Activated CD4-positive, alpha-beta memory T cell treated with anti-CD3 and anti-CD28 coated beads for 36 hours (primary cell): ENCODE measurements at regions not wholly inside any gene's neighbourhood (a gene's known extent, or its start where the extent isn't known, plus 50 kb on each side); places are given as distances from the start of the nearest gene placed in this dataset.

Source experiments
- CTCF ChIA-PET: fragments of 350-600 bp; sonication (Branson Sonifier 250); formaldehyde crosslinking; loops from one replicate; lab custom pipeline; 2021; ENCODE audit warnings: antibody characterized with exemption, inconsistent platforms; lab: Charles Lee
- POLR2A ChIA-PET: fragments of 350-600 bp; sonication (Branson Sonifier 250); formaldehyde crosslinking; loops from one replicate; lab custom pipeline; 2021; ENCODE audit warnings: antibody characterized with exemption; lab: Charles Lee
- DNase-seq: peaks from one replicate; pipeline ENCODE4 v3.0.0-alpha.2; 2020
- H3K27ac Mint-ChIP-seq: one replicate; pipeline ENCODE4 v1.8.0; 2021; ENCODE audit warnings: mixed read lengths
- H3K27me3 Mint-ChIP-seq: one replicate; pipeline ENCODE4 v1.8.0; 2021; ENCODE audit warnings: mixed read lengths
- H3K36me3 Mint-ChIP-seq: one replicate; pipeline ENCODE4 v1.8.0; 2021; ENCODE audit warnings: mixed read lengths
- H3K4me1 Mint-ChIP-seq: one replicate; pipeline ENCODE4 v1.8.0; 2021; ENCODE audit warnings: low read depth, mixed read lengths
- H3K4me3 Mint-ChIP-seq: one replicate; pipeline ENCODE4 v1.8.0; 2021; ENCODE audit warnings: mild to moderate bottlenecking, mixed read lengths
- H3K9me3 Mint-ChIP-seq: one replicate; pipeline ENCODE4 v1.8.0; 2021; ENCODE audit warnings: mixed read lengths
- intact Hi-C: fragments of 100-400 bp; cut with micrococcal nuclease; formaldehyde crosslinking; loops from one replicate; pipeline ENCODE4 v1.15.1; 2023

GRCh38 chr12:60114169-60114568 lies 518.3 kb downstream of the SLC16A7 start:
- ChIA-PET POLR2A (no interaction called here), CTCF (no interaction called here)
- intact Hi-C loops = no loop called here
- no peak for DNase-seq
- Mint-ChIP-seq H3K27ac (no peak overlapping the region), H3K36me3 (no peaks in the 10 kb centered on the region), H3K4me3 (no peak overlapping the region), H3K9me3 (peaks cover 5% of the 10 kb centered on the region), H3K4me1 (no peaks in the 10 kb centered on the region), H3K27me3 (no peaks in the 10 kb centered on the region)

GRCh38 chr12:60119327-60119726 lies 523.5 kb downstream of the SLC16A7 start:
- H3K4me1 Mint-ChIP-seq = no peaks in the 10 kb centered on the region
- intact Hi-C loops = no loop called here
- no peak overlapping the region for H3K4me3 Mint-ChIP-seq
- H3K27ac Mint-ChIP-seq = no peak overlapping the region
- no peaks in the 10 kb centered on the region for H3K36me3 Mint-ChIP-seq
- no peak for DNase-seq
- no peaks in the 10 kb centered on the region for H3K27me3 Mint-ChIP-seq
- CTCF ChIA-PET = no interaction called here
- POLR2A ChIA-PET = no interaction called here
- peaks cover 8% of the 10 kb centered on the region for H3K9me3 Mint-ChIP-seq

- intact Hi-C loops = loop anchor here (5.0 kb wide), 1 partner anchor 1977 kb away; no protein-coding TSS in a partner anchor
- Mint-ChIP-seq H3K36me3 (no peaks in the 10 kb centered on the region), H3K27ac (no peak overlapping the region), H3K4me1 (no peaks in the 10 kb centered on the region), H3K27me3 (no peaks in the 10 kb centered on the region), H3K4me3 (no peak overlapping the region), H3K9me3 (peaks cover 8% of the 10 kb centered on the region)
- ChIA-PET CTCF (no interaction called here), POLR2A (no interaction called here)
- DNase-seq = no peak
Measured at GRCh38 chr12:60120199-60120598, 524.4 kb downstream of the SLC16A7 start.

- POLR2A ChIA-PET = no interaction called here
- Mint-ChIP-seq H3K27me3 (no peaks in the 10 kb centered on the region), H3K36me3 (no peaks in the 10 kb centered on the region), H3K9me3 (peaks cover 5% of the 10 kb centered on the region), H3K27ac (no peak overlapping the region), H3K4me1 (no peaks in the 10 kb centered on the region), H3K4me3 (no peak overlapping the region)
- CTCF ChIA-PET = no interaction called here
- intact Hi-C loops = loop anchor here (5.0 kb wide), 1 partner anchor 1974 kb away; no protein-coding TSS in a partner anchor
- DNase-seq = no peak
Measured at GRCh38 chr12:60123557-60123956, 527.7 kb downstream of the SLC16A7 start.

- no peaks in the 10 kb centered on the region for H3K36me3 Mint-ChIP-seq
- no peak for DNase-seq
- POLR2A ChIA-PET = no interaction called here
- H3K9me3 Mint-ChIP-seq = no peaks in the 10 kb centered on the region
- CTCF ChIA-PET = no interaction called here
- H3K4me1 Mint-ChIP-seq = no peaks in the 10 kb centered on the region
- intact Hi-C loops = no loop called here
- no peak overlapping the region for H3K27ac Mint-ChIP-seq
- no peaks in the 10 kb centered on the region for H3K27me3 Mint-ChIP-seq
- no peak overlapping the region for H3K4me3 Mint-ChIP-seq
Measured at GRCh38 chr12:60137513-60137912, 541.7 kb downstream of the SLC16A7 start.

GRCh38 chr12:60138526-60138925 lies 542.7 kb downstream of the SLC16A7 start:
- H3K4me3 Mint-ChIP-seq = no peak overlapping the region
- intact Hi-C loops = no loop called here
- H3K4me1 Mint-ChIP-seq = no peaks in the 10 kb centered on the region
- ChIA-PET CTCF (no interaction called here), POLR2A (no interaction called here)
- no peaks in the 10 kb centered on the region for H3K9me3 Mint-ChIP-seq
- DNase-seq = no peak
- H3K36me3 Mint-ChIP-seq = no peaks in the 10 kb centered on the region
- no peaks in the 10 kb centered on the region for H3K27me3 Mint-ChIP-seq
- no peak overlapping the region for H3K27ac Mint-ChIP-seq

- POLR2A ChIA-PET = no interaction called here
- Mint-ChIP-seq H3K27me3 (no peaks in the 10 kb centered on the region), H3K9me3 (no peaks in the 10 kb centered on the region), H3K4me3 (no peak overlapping the region), H3K36me3 (no peaks in the 10 kb centered on the region), H3K27ac (no peak overlapping the region), H3K4me1 (no peaks in the 10 kb centered on the region)
- DNase-seq = no peak
- CTCF ChIA-PET = no interaction called here
- intact Hi-C loops = no loop called here
Measured at GRCh38 chr12:60144395-60144794, 548.6 kb downstream of the SLC16A7 start.

GRCh38 chr12:60148109-60148508 lies 552.3 kb downstream of the SLC16A7 start:
- Mint-ChIP-seq H3K36me3 (no peaks in the 10 kb centered on the region), H3K27ac (no peak overlapping the region), H3K4me3 (no peak overlapping the region), H3K27me3 (no peaks in the 10 kb centered on the region), H3K4me1 (no peaks in the 10 kb centered on the region), H3K9me3 (peaks cover 13% of the 10 kb centered on the region)
- intact Hi-C loops = no loop called here
- no peak for DNase-seq
- CTCF ChIA-PET = no interaction called here
- POLR2A ChIA-PET = no interaction called here

GRCh38 chr12:60148831-60149230 lies 553.0 kb downstream of the SLC16A7 start:
- H3K27me3 Mint-ChIP-seq = no peaks in the 10 kb centered on the region
- no peaks in the 10 kb centered on the region for H3K4me1 Mint-ChIP-seq
- no peak overlapping the region for H3K27ac Mint-ChIP-seq
- POLR2A ChIA-PET = no interaction called here
- no peak overlapping the region for H3K4me3 Mint-ChIP-seq
- intact Hi-C loops = no loop called here
- no peak for DNase-seq
- CTCF ChIA-PET = no interaction called here
- peaks cover 13% of the 10 kb centered on the region for H3K9me3 Mint-ChIP-seq
- no peaks in the 10 kb centered on the region for H3K36me3 Mint-ChIP-seq

- ChIA-PET POLR2A (no interaction called here), CTCF (no interaction called here)
- H3K4me1 Mint-ChIP-seq = no peaks in the 10 kb centered on the region
- H3K4me3 Mint-ChIP-seq = no peak overlapping the region
- no peaks in the 10 kb centered on the region for H3K36me3 Mint-ChIP-seq
- H3K27ac Mint-ChIP-seq = no peak overlapping the region
- H3K27me3 Mint-ChIP-seq = no peaks in the 10 kb centered on the region
- peaks cover 13% of the 10 kb centered on the region for H3K9me3 Mint-ChIP-seq
- no peak for DNase-seq
- intact Hi-C loops = no loop called here
Measured at GRCh38 chr12:60152756-60153155, 556.9 kb downstream of the SLC16A7 start.

- POLR2A ChIA-PET = no interaction called here
- intact Hi-C loops = no loop called here
- peaks cover 2% of the 10 kb centered on the region for H3K9me3 Mint-ChIP-seq
- no peaks in the 10 kb centered on the region for H3K4me1 Mint-ChIP-seq
- H3K4me3 Mint-ChIP-seq = no peak overlapping the region
- DNase-seq = no peak
- CTCF ChIA-PET = no interaction called here
- H3K27ac Mint-ChIP-seq = no peak overlapping the region
- H3K27me3 Mint-ChIP-seq = no peaks in the 10 kb centered on the region
- no peaks in the 10 kb centered on the region for H3K36me3 Mint-ChIP-seq
Measured at GRCh38 chr12:60159761-60160160, 563.9 kb downstream of the SLC16A7 start.

GRCh38 chr12:60162988-60163720 lies 567.3 kb downstream of the SLC16A7 start:
- Mint-ChIP-seq H3K27ac (no peak overlapping the region), H3K9me3 (peaks cover 2% of the 10 kb centered on the region), H3K4me3 (no peak overlapping the region), H3K4me1 (no peaks in the 10 kb centered on the region), H3K36me3 (no peaks in the 10 kb centered on the region), H3K27me3 (no peaks in the 10 kb centered on the region)
- POLR2A ChIA-PET = no interaction called here
- intact Hi-C loops = no loop called here
- no peak for DNase-seq
- CTCF ChIA-PET = no interaction called here

GRCh38 chr12:60165781-60166180 lies 570.0 kb downstream of the SLC16A7 start:
- H3K4me1 Mint-ChIP-seq = no peaks in the 10 kb centered on the region
- H3K36me3 Mint-ChIP-seq = no peaks in the 10 kb centered on the region
- no peak overlapping the region for H3K27ac Mint-ChIP-seq
- no peaks in the 10 kb centered on the region for H3K27me3 Mint-ChIP-seq
- ChIA-PET POLR2A (interaction anchor here (0.6 kb wide), 1 partner anchor 19 kb away, joined by 4 read pairs; no protein-coding TSS in a partner anchor), CTCF (no interaction called here)
- no peak for DNase-seq
- H3K4me3 Mint-ChIP-seq = no peak overlapping the region
- intact Hi-C loops = no loop called here
- peaks cover 4% of the 10 kb centered on the region for H3K9me3 Mint-ChIP-seq
